ENCODE measurements at regions not wholly inside any gene's neighbourhood (a gene's known extent, or its start where the extent isn't known, plus 50 kb on each side); places are given as distances from the start of the nearest gene placed in this dataset.
A peak's percentile ranks its signal among the peaks of the same experiment; 100 is the strongest.
"Not testable (repeated sequence)": the region's sequence is repeated elsewhere in the genome, so short reads cannot be mapped to it uniquely, and the experiment has no call there.

- no peak overlapping the region for H3K27ac ChIP-seq
- H3K9me3 ChIP-seq, result no peaks in the 10 kb centered on the region
- H3K27me3 ChIP-seq, result no peaks in the 10 kb centered on the region
- no peaks in the 10 kb centered on the region for H3K4me1 ChIP-seq
- TF ChIP-seq CTCF (IDR thresholded peaks at IDR 0.05) (no peak), EP300 (IDR thresholded peaks at IDR 0.05) (no peak), POLR2A (IDR thresholded peaks at IDR 0.05) (no peak)
- no peaks in the 10 kb centered on the region for H3K36me3 ChIP-seq
- H3K4me3 ChIP-seq, result no peak overlapping the region
- DNase-seq (ENCODE audit: low spot score in 2 of 2), result peak in 1 of 2 donors; percentile 26
Observed at GRCh38 chr5:34411470-34412346, 244.4 kb upstream of the RAI14 start.

GRCh38 chr5:34412736-34413135, 243.4 kb upstream of the RAI14 start:
- Histone ChIP-seq H3K4me3 (no peak overlapping the region), H3K27ac (no peak overlapping the region), H3K27me3 (no peaks in the 10 kb centered on the region), H3K36me3 (no peaks in the 10 kb centered on the region), H3K9me3 (no peaks in the 10 kb centered on the region), H3K4me1 (no peaks in the 10 kb centered on the region)
- no peak for TF ChIP-seq CTCF (IDR thresholded peaks at IDR 0.05)
- TF ChIP-seq EP300 (IDR thresholded peaks at IDR 0.05), result no peak
- no peak for TF ChIP-seq POLR2A (IDR thresholded peaks at IDR 0.05)
- 70 to 73% methylated on average over 2 of the region's 2 CpGs for WGBS, 2 donors
- no peak for DNase-seq (ENCODE audit: low spot score in 2 of 2)

- no peaks in the 10 kb centered on the region for H3K4me1 ChIP-seq
- no peaks in the 10 kb centered on the region for H3K36me3 ChIP-seq
- 51 to 59% methylated on average over 2 of the region's 2 CpGs for WGBS, 2 donors
- no peak for DNase-seq (ENCODE audit: low spot score in 2 of 2)
- no peak overlapping the region for H3K27ac ChIP-seq
- H3K4me3 ChIP-seq, result no peak overlapping the region
- H3K27me3 ChIP-seq, result no peaks in the 10 kb centered on the region
- TF ChIP-seq CTCF (IDR thresholded peaks at IDR 0.05) (no peak), EP300 (IDR thresholded peaks at IDR 0.05) (no peak), POLR2A (IDR thresholded peaks at IDR 0.05) (no peak)
- peaks cover 0 to 14% (median 0%) of the 10 kb centered on the region in 4 donors for H3K9me3 ChIP-seq
Observed at GRCh38 chr5:34415559-34416198, 240.4 kb upstream of the RAI14 start.

- no peak overlapping the region for H3K27ac ChIP-seq
- H3K9me3 ChIP-seq, result peaks cover 0 to 14% (median 0%) of the 10 kb centered on the region in 4 donors
- no peak for TF ChIP-seq EP300 (IDR thresholded peaks at IDR 0.05)
- no peak for TF ChIP-seq CTCF (IDR thresholded peaks at IDR 0.05)
- TF ChIP-seq POLR2A (IDR thresholded peaks at IDR 0.05), result no peak
- no peaks in the 10 kb centered on the region for H3K4me1 ChIP-seq
- H3K4me3 ChIP-seq, result no peak overlapping the region
- DNase-seq (ENCODE audit: low spot score in 2 of 2), result no peak
- no peaks in the 10 kb centered on the region for H3K27me3 ChIP-seq
- H3K36me3 ChIP-seq, result no peaks in the 10 kb centered on the region
Observed at GRCh38 chr5:34416501-34417008, 239.6 kb upstream of the RAI14 start.

- H3K4me3 ChIP-seq; H3K36me3 ChIP-seq; H3K27me3 ChIP-seq; H3K27ac ChIP-seq; H3K4me1 ChIP-seq; DNase-seq (ENCODE audit: low spot score in 2 of 2): not testable (repeated sequence)
- H3K9me3 ChIP-seq, result peaks cover 0 to 14% (median 0%) of the 10 kb centered on the region in 4 donors
- WGBS, 2 donors, result 62% methylated on average over 2 of the region's 2 CpGs
Observed at GRCh38 chr5:34420191-34420590, 235.9 kb upstream of the RAI14 start.

All from tibial nerve (tissue), 4 donors.